H9 (cell line): ENCODE measurements at regions not wholly inside any gene's neighbourhood (a gene's known extent, or its start where the extent isn't known, plus 50 kb on each side); places are given as distances from the start of the nearest gene placed in this dataset.

Experiments used
- DNase-seq: peaks from one replicate; pipeline ENCODE4 v3.0.0-alpha.2; 2017
- H2AFZ ChIP-seq: one replicate; pipeline ENCODE4 v1.6.1; 2013; ENCODE audit warnings: mild to moderate bottlenecking, low read length, control low read depth, moderate library complexity
- H2AK5ac ChIP-seq: 2 replicates; pipeline ENCODE4 v1.6.1; 2013; ENCODE audit warnings: low read length, control low read depth, mixed read lengths; ENCODE audit not compliant: insufficient read length
- H2BK120ac ChIP-seq: one replicate; pipeline ENCODE4 v1.6.1; 2013; ENCODE audit warnings: low read depth, mild to moderate bottlenecking, low read length, control low read depth, inconsistent platforms; ENCODE audit not compliant: poor library complexity, severe bottlenecking
- H2BK12ac ChIP-seq: 2 replicates; pipeline ENCODE4 v1.6.1; 2013; ENCODE audit warnings: low read length, control low read depth, mixed read lengths, low read depth; ENCODE audit not compliant: insufficient read length
- H2BK15ac ChIP-seq: 2 replicates; pipeline ENCODE4 v1.6.1; 2013; ENCODE audit warnings: low read depth, low read length, control low read depth
- H2BK20ac ChIP-seq: one replicate; pipeline ENCODE4 v1.6.1; 2013; ENCODE audit warnings: low read depth, mild to moderate bottlenecking, low read length, control low read depth, inconsistent platforms; ENCODE audit not compliant: poor library complexity, severe bottlenecking
- H2BK5ac ChIP-seq: 2 replicates; pipeline ENCODE4 v1.6.1; 2013; ENCODE audit warnings: low read length, control low read depth, mixed read lengths; ENCODE audit not compliant: insufficient read length
- H3K14ac ChIP-seq: 2 replicates; pipeline ENCODE4 v1.6.1; 2013; ENCODE audit warnings: low read length, control low read depth; ENCODE audit not compliant: insufficient read depth
- H3K18ac ChIP-seq: 2 replicates; pipeline ENCODE4 v1.6.1; 2013; ENCODE audit warnings: low read depth, mild to moderate bottlenecking, mixed read lengths, low read length, control low read depth; ENCODE audit not compliant: insufficient read length
- H3K23ac ChIP-seq: 2 replicates; pipeline ENCODE4 v1.6.1; 2013; ENCODE audit warnings: low read length, control low read depth, mixed read lengths, low read depth; ENCODE audit not compliant: insufficient read length
- H3K23me2 ChIP-seq: 2 replicates; pipeline ENCODE4 v1.6.1; 2013; ENCODE audit warnings: low read depth, mild to moderate bottlenecking, mixed read lengths, low read length, control low read depth; ENCODE audit not compliant: insufficient read length, poor library complexity, severe bottlenecking
- H3K27ac ChIP-seq: 2 replicates; pipeline ENCODE4 v1.5.1; 2013; ENCODE audit warnings: low read length, control low read depth, mixed read lengths, low read depth; ENCODE audit not compliant: insufficient read length
- H3K27me3 ChIP-seq: 2 replicates; pipeline ENCODE4 v1.6.1; 2013; ENCODE audit warnings: low read length, control low read depth, inconsistent platforms; ENCODE audit not compliant: insufficient read depth
- H3K4ac ChIP-seq: 2 replicates; pipeline ENCODE4 v1.6.1; 2013; ENCODE audit warnings: low read depth, mild to moderate bottlenecking, control low read depth, inconsistent platforms, low read length, moderate library complexity
- H3K4me1 ChIP-seq: 2 replicates; pipeline ENCODE4 v1.6.1; 2013; ENCODE audit warnings: low read length, control low read depth, inconsistent platforms; ENCODE audit not compliant: insufficient read depth
- H3K4me2 ChIP-seq: 2 replicates; pipeline ENCODE4 v1.6.1; 2013; ENCODE audit warnings: low read length, control low read depth, mixed read lengths; ENCODE audit not compliant: insufficient read length, insufficient read depth
- H3K56ac ChIP-seq: 2 replicates; pipeline ENCODE4 v1.6.1; 2013; ENCODE audit warnings: low read depth, mild to moderate bottlenecking, mixed read lengths, low read length, control low read depth; ENCODE audit not compliant: insufficient read length
- H3K79me1 ChIP-seq: 2 replicates; pipeline ENCODE4 v1.6.1; 2013; ENCODE audit warnings: low read depth, mild to moderate bottlenecking, moderate library complexity, low read length, control low read depth, inconsistent platforms; ENCODE audit not compliant: insufficient read depth, poor library complexity, severe bottlenecking
- H3K79me2 ChIP-seq: 2 replicates; pipeline ENCODE4 v1.6.1; 2013; ENCODE audit warnings: low read length, control low read depth, inconsistent platforms; ENCODE audit not compliant: insufficient read depth
- H3K9ac ChIP-seq: 2 replicates; pipeline ENCODE4 v1.6.1; 2013; ENCODE audit warnings: low read length, control low read depth, mixed read lengths; ENCODE audit not compliant: insufficient read length; ENCODE audit errors: extremely low read depth
- H3K9me3 ChIP-seq: one replicate; pipeline ENCODE4 v1.6.1; 2013; ENCODE audit warnings: low read depth, low read length, inconsistent platforms; ENCODE audit not compliant: control insufficient read depth
- H3T11ph ChIP-seq: one replicate; pipeline ENCODE4 v1.6.1; 2013; ENCODE audit warnings: mild to moderate bottlenecking, low read length, control low read depth, inconsistent platforms
- H4K20me1 ChIP-seq: one replicate; pipeline ENCODE4 v1.6.1; 2013; ENCODE audit not compliant: control insufficient read depth, insufficient read length, insufficient read depth
- H4K5ac ChIP-seq: 2 replicates; pipeline ENCODE4 v1.6.1; 2013; ENCODE audit warnings: low read depth, mild to moderate bottlenecking, mixed read lengths, low read length, control low read depth; ENCODE audit not compliant: insufficient read length
- H4K8ac ChIP-seq: replicated peaks from 2 replicates; pipeline ENCODE4 v1.6.1; 2013; ENCODE audit warnings: low read length, control low read depth, mixed read lengths, low read depth; ENCODE audit not compliant: insufficient read length
- H4K91ac ChIP-seq: 2 replicates; pipeline ENCODE4 v1.6.1; 2013; ENCODE audit warnings: low read depth, mild to moderate bottlenecking, moderate library complexity, mixed read lengths, low read length, control low read depth; ENCODE audit not compliant: insufficient read length
- H3K27ac Mint-ChIP-seq, 3 experiments: 2 replicates in 2 of 3; 3 replicates in 1 of 3; pipeline ENCODE4 v1.8.0; 2020 to 2021; ENCODE audit warnings: mixed read lengths in 3 of 3, mild to moderate bottlenecking in 1 of 3, moderate library complexity in 1 of 3
- H3K27me3 Mint-ChIP-seq: 2 replicates; pipeline ENCODE4 v1.8.0; 2021; ENCODE audit warnings: low read depth, mild to moderate bottlenecking, moderate library complexity, mixed read lengths
- H3K36me3 Mint-ChIP-seq, 3 experiments: 2 replicates in 2 of 3; 3 replicates in 1 of 3; pipeline ENCODE4 v1.8.0; 2020 to 2021; ENCODE audit warnings: low read depth in 3 of 3, mixed read lengths in 3 of 3; ENCODE audit not compliant: insufficient read depth in 1 of 3
- H3K4me1 Mint-ChIP-seq, 2 experiments: 2 replicates each; pipeline ENCODE4 v1.8.0; 2020; ENCODE audit warnings: mixed read lengths in 2 of 2
- H3K4me3 Mint-ChIP-seq, 2 experiments: 2 replicates in 1 of 2; 3 replicates in 1 of 2; pipeline ENCODE4 v1.8.0; 2020 to 2021; ENCODE audit warnings: mild to moderate bottlenecking in 2 of 2, mixed read lengths in 2 of 2, moderate library complexity in 1 of 2
- H3K9me3 Mint-ChIP-seq, 2 experiments: 2 replicates in 1 of 2; 3 replicates in 1 of 2; pipeline ENCODE4 v1.8.0; 2020; ENCODE audit warnings: mild to moderate bottlenecking in 2 of 2, mixed read lengths in 2 of 2, moderate library complexity in 1 of 2
- WGBS: extraction: QIAGEN DNeasy Blood & Tissue Kit; methylation state at CpG from one replicate; pipeline ENCODE4 v1.1.7; 2013; ENCODE audit warnings: missing lambda C conversion rate, low lambda C conversion rate, mixed read lengths; ENCODE audit not compliant: insufficient read length; ENCODE audit errors: extremely low coverage; 5-methylcytosine and 5-hydroxymethylcytosine counted together
- TF ChIP-seq, protein P1 (sequence below): fragments of 200-600 bp; sonication (generic); conservative IDR thresholded peaks from 3 replicates; pipeline ENCODE4 v1.8.0; 2021; ENCODE audit warnings: antibody characterized with exemption, mild to moderate bottlenecking

DNA sequence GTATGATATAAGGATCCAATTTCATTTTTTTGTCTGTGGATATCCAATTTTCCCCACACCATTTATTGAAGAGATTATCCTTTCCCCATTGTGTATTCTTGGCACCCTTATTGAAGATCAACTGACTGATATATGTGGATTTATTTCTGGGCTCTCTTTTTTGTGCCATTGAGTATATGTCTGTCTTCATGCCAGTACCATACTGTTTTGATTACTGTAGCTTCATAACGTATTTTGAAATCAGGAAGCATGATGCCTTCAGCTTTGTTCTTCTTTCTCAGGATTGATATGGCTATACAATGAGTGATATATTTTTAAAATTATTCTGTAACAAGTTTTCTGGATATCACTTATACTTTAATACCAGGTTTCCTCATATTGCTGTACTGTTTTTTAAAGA lies 58.1 kb upstream of the DLX2 start:
- peaks cover 3% of the 10 kb centered on the region; the same call in 1 of the 2 replicates for H3K27me3 Mint-ChIP-seq
- Histone ChIP-seq H3K79me1 (no peaks in the 10 kb centered on the region), H3K23ac (no peak overlapping the region), H3K79me2 (no peaks in the 10 kb centered on the region), H4K5ac (no peak overlapping the region), H3T11ph (no peak overlapping the region), H4K20me1 (no peaks in the 10 kb centered on the region), H3K27ac (no peak overlapping the region), H2BK15ac (no peak overlapping the region), H2BK5ac (no peak overlapping the region), H3K27me3 (no peaks in the 10 kb centered on the region), H2BK20ac (no peak overlapping the region), H3K4ac (no peak overlapping the region), H2BK12ac (no peak overlapping the region), H3K56ac (no peak overlapping the region), H3K4me2 (no peak overlapping the region), H3K23me2 (no peaks in the 10 kb centered on the region), H2AFZ (no peak overlapping the region), H3K9me3 (no peaks in the 10 kb centered on the region), H3K18ac (no peak overlapping the region), H4K8ac (no peak overlapping the region), H3K14ac (no peak overlapping the region), H2BK120ac (no peak overlapping the region), H2AK5ac (no peak overlapping the region), H3K9ac (no peak overlapping the region), H3K4me1 (no peaks in the 10 kb centered on the region), H4K91ac (no peak overlapping the region)
- H3K4me3 Mint-ChIP-seq: no peak overlapping the region
- H3K27ac Mint-ChIP-seq: no peak overlapping the region
- TF ChIP-seq, protein P1, sequence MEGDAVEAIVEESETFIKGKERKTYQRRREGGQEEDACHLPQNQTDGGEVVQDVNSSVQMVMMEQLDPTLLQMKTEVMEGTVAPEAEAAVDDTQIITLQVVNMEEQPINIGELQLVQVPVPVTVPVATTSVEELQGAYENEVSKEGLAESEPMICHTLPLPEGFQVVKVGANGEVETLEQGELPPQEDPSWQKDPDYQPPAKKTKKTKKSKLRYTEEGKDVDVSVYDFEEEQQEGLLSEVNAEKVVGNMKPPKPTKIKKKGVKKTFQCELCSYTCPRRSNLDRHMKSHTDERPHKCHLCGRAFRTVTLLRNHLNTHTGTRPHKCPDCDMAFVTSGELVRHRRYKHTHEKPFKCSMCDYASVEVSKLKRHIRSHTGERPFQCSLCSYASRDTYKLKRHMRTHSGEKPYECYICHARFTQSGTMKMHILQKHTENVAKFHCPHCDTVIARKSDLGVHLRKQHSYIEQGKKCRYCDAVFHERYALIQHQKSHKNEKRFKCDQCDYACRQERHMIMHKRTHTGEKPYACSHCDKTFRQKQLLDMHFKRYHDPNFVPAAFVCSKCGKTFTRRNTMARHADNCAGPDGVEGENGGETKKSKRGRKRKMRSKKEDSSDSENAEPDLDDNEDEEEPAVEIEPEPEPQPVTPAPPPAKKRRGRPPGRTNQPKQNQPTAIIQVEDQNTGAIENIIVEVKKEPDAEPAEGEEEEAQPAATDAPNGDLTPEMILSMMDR: no peak
- no CpG with 5 or more reads among the region's 1 CpG for WGBS
- H3K36me3 Mint-ChIP-seq: peaks cover 0 to 6% (median 4%) of the 10 kb centered on the region in 3 experiments; a peak in 4 of 7 replicates
- H3K4me1 Mint-ChIP-seq: no peaks in the 10 kb centered on the region
- no peak for DNase-seq
- H3K9me3 Mint-ChIP-seq: peaks cover 8 to 24% of the 10 kb centered on the region in 2 experiments
